ENCODE measurements at regions not wholly inside any gene's neighbourhood (a gene's known extent, or its start where the extent isn't known, plus 50 kb on each side); places are given as distances from the start of the nearest gene placed in this dataset.

GRCh38 chr2:19649785-19650380, 251.9 kb downstream of the TTC32 start:
- H3K4me3 ChIP-seq (ENCODE audit: low read depth, low read length): no peak overlapping the region
- no peak for TF ChIP-seq CTCF (IDR thresholded peaks at IDR 0.05; ENCODE audit: low read depth, low read length)

- no peak for TF ChIP-seq CTCF (IDR thresholded peaks at IDR 0.05; ENCODE audit: low read depth, low read length)
- no peak overlapping the region for H3K4me3 ChIP-seq (ENCODE audit: low read depth, low read length)
Observed at GRCh38 chr2:19649142-19649541, 252.6 kb downstream of the TTC32 start.

- TF ChIP-seq CTCF (IDR thresholded peaks at IDR 0.05; ENCODE audit: low read depth, low read length): no peak
- H3K4me3 ChIP-seq (ENCODE audit: low read depth, low read length): no peak overlapping the region
Observed at GRCh38 chr2:19648583-19648982, 253.2 kb downstream of the TTC32 start.

GRCh38 chr2:19646987-19647386, 254.8 kb downstream of the TTC32 start:
- no peak for TF ChIP-seq CTCF (IDR thresholded peaks at IDR 0.05; ENCODE audit: low read depth, low read length)
- H3K4me3 ChIP-seq (ENCODE audit: low read depth, low read length): no peak overlapping the region

GRCh38 chr2:19644763-19645162, 257.0 kb downstream of the TTC32 start:
- H3K4me3 ChIP-seq (ENCODE audit: low read depth, low read length): no peak overlapping the region
- no peak for TF ChIP-seq CTCF (IDR thresholded peaks at IDR 0.05; ENCODE audit: low read depth, low read length)

- no peak overlapping the region for H3K4me3 ChIP-seq (ENCODE audit: low read depth, low read length)
Observed at GRCh38 chr2:19643117-19643518, 258.7 kb downstream of the TTC32 start.

GRCh38 chr2:19642501-19642900, 259.3 kb downstream of the TTC32 start:
- TF ChIP-seq CTCF (IDR thresholded peaks at IDR 0.05; ENCODE audit: low read depth, low read length): no peak
- no peak overlapping the region for H3K4me3 ChIP-seq (ENCODE audit: low read depth, low read length)

More at GRCh38 chr2:19643117-19643518, 258.7 kb downstream of the TTC32 start:
- no peak for TF ChIP-seq CTCF (IDR thresholded peaks at IDR 0.05; ENCODE audit: low read depth, low read length)

All from WI38 (cell line).